ENCODE measurements at regions not wholly inside any gene's neighbourhood (a gene's known extent, or its start where the extent isn't known, plus 50 kb on each side); places are given as distances from the start of the nearest gene placed in this dataset.

GRCh38 chr3:177680472-177680821 lies 483.2 kb upstream of the TBL1XR1 start:
- TF ChIP-seq, protein P1, sequence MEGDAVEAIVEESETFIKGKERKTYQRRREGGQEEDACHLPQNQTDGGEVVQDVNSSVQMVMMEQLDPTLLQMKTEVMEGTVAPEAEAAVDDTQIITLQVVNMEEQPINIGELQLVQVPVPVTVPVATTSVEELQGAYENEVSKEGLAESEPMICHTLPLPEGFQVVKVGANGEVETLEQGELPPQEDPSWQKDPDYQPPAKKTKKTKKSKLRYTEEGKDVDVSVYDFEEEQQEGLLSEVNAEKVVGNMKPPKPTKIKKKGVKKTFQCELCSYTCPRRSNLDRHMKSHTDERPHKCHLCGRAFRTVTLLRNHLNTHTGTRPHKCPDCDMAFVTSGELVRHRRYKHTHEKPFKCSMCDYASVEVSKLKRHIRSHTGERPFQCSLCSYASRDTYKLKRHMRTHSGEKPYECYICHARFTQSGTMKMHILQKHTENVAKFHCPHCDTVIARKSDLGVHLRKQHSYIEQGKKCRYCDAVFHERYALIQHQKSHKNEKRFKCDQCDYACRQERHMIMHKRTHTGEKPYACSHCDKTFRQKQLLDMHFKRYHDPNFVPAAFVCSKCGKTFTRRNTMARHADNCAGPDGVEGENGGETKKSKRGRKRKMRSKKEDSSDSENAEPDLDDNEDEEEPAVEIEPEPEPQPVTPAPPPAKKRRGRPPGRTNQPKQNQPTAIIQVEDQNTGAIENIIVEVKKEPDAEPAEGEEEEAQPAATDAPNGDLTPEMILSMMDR (conservative IDR thresholded peaks at IDR 0.05; ENCODE audit: low read depth, low read length) = no peak
- TF ChIP-seq EZH2 (IDR thresholded peaks at IDR 0.05; ENCODE audit: borderline replicate concordance, low read depth, low read length, poor library complexity, severe bottlenecking) = no peak

All from A673 (cell line).